ENCODE measurements at regions not wholly inside any gene's neighbourhood (a gene's known extent, or its start where the extent isn't known, plus 50 kb on each side); places are given as distances from the start of the nearest gene placed in this dataset.

- ATAC-seq (no peak), DNase-seq (ENCODE audit: low spot score) (peak; percentile 21)
Observed at GRCh38 chr14:96637521-96637920, 135.3 kb downstream of the PAPOLA start.

GRCh38 chr14:96638041-96638855 is 136.1 kb downstream of the PAPOLA start:
- DNase-seq (ENCODE audit: low spot score), result peak; percentile 18
- ATAC-seq, result no peak

GRCh38 chr14:96639550-96639949 is 137.4 kb downstream of the PAPOLA start:
- ATAC-seq (no peak), DNase-seq (ENCODE audit: low spot score) (peak; percentile 32)

GRCh38 chr14:96648506-96649326 is 146.5 kb downstream of the PAPOLA start:
- ATAC-seq, result no peak
- no peak for DNase-seq (ENCODE audit: low spot score)

- no peak for DNase-seq (ENCODE audit: low spot score)
- no peak for ATAC-seq
Observed at GRCh38 chr14:96649327-96649601, 147.1 kb downstream of the PAPOLA start.

- ATAC-seq, result no peak
- DNase-seq (ENCODE audit: low spot score), result no peak
Observed at GRCh38 chr14:96653597-96653996, 143.6 kb upstream of the VRK1 start.

- no peak for ATAC-seq
- DNase-seq (ENCODE audit: low spot score), result no peak
Observed at GRCh38 chr14:96658611-96659010, 138.6 kb upstream of the VRK1 start.

GRCh38 chr14:96660123-96660522 is 137.1 kb upstream of the VRK1 start:
- DNase-seq (ENCODE audit: low spot score) (no peak), ATAC-seq (no peak)

- DNase-seq (ENCODE audit: low spot score) (no peak), ATAC-seq (no peak)
Observed at GRCh38 chr14:96660667-96661066, 136.5 kb upstream of the VRK1 start.

- no peak for ATAC-seq
- DNase-seq (ENCODE audit: low spot score), result no peak
Observed at GRCh38 chr14:96661244-96661969, 135.8 kb upstream of the VRK1 start.

GRCh38 chr14:96662116-96662970 is 134.8 kb upstream of the VRK1 start:
- ATAC-seq (no peak), DNase-seq (ENCODE audit: low spot score) (no peak)

- ATAC-seq (no peak), DNase-seq (ENCODE audit: low spot score) (no peak)
Observed at GRCh38 chr14:96663076-96663475, 134.1 kb upstream of the VRK1 start.

GRCh38 chr14:96663491-96664067 is 133.6 kb upstream of the VRK1 start:
- DNase-seq (ENCODE audit: low spot score) (no peak), ATAC-seq (no peak)

GRCh38 chr14:96666088-96666487 is 131.1 kb upstream of the VRK1 start:
- no peak for ATAC-seq
- DNase-seq (ENCODE audit: low spot score), result no peak

- no peak for DNase-seq (ENCODE audit: low spot score)
- ATAC-seq, result no peak
Observed at GRCh38 chr14:96670391-96670790, 126.8 kb upstream of the VRK1 start.

- ATAC-seq (no peak), DNase-seq (ENCODE audit: low spot score) (no peak)
Observed at GRCh38 chr14:96671218-96671617, 126.0 kb upstream of the VRK1 start.

- ATAC-seq (no peak), DNase-seq (ENCODE audit: low spot score) (no peak)
Observed at GRCh38 chr14:96673706-96674105, 123.5 kb upstream of the VRK1 start.

- no peak for ATAC-seq
- no peak for DNase-seq (ENCODE audit: low spot score)
Observed at GRCh38 chr14:96674121-96674520, 123.1 kb upstream of the VRK1 start.

GRCh38 chr14:96676166-96676565 is 121.0 kb upstream of the VRK1 start:
- ATAC-seq (no peak), DNase-seq (ENCODE audit: low spot score) (no peak)

- DNase-seq (ENCODE audit: low spot score) (no peak), ATAC-seq (no peak)
Observed at GRCh38 chr14:96681829-96682228, 115.4 kb upstream of the VRK1 start.
